ENCODE measurements at regions not wholly inside any gene's neighbourhood (a gene's known extent, or its start where the extent isn't known, plus 50 kb on each side); places are given as distances from the start of the nearest gene placed in this dataset.

DNA sequence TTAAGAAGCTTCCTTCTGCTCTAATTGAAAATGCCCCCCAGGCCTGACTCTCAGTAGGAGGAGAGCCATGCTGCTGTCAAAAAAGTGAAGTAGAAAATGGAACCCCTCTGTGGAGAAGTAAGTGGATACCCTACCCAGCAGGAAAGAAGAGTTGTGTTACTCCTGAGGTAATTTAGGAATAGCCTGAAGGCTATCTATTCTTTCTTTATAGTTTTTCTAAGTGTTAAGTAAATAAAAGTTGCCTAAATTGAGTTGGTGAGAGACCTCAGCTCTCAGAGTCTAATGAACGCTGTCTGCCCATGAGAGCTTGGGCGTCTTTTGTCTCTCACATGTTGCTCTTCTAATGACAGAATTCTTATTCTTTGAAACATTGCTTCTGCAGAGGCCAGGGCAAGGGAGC, 116.2 kb downstream of the NSUN3 start:
- no peak for DNase-seq (ENCODE audit: low spot score)

DNA sequence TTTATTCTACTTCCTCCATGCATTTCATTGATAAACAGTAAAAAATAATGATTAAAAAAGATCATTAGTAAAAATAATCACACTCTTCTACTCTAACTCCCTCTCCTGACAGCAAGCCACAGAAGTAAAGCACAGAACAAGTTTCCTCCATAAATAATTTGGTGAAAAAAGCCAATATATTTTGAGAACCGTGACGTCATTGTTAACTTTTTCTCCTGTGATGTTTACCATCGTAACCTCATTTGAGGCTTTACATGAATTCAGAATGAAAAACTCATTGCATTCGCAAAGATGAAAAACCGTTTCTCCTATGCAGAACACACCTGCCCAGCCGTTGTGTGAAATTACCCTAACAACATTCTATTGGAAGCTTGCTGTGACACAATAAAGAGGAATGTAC, 120.7 kb downstream of the NSUN3 start:
- no peak for DNase-seq (ENCODE audit: low spot score)

DNA sequence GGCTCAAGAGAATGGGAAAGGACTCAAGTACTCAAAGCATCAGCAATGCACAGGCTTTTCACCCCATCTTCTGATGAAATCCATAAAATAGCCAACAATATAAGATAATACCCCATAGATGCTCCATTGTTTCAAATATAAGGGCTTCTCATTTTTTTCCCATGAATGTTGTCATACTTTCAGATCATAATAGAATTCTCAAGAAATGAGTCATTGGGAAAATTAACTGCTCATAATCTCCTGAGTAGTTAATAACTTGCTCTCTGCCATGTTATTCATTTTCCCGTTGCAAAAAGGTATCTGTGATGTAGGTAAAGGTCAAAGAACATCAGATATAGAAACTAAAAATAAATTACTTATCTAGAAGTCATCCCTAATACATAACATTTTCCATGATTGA, 121.9 kb downstream of the NSUN3 start:
- no peak for DNase-seq (ENCODE audit: low spot score)

- DNase-seq (ENCODE audit: low spot score), result no peak
These were observed 122.9 kb downstream of the NSUN3 start for GRCh38 chr3:94185753-94186152.

DNA sequence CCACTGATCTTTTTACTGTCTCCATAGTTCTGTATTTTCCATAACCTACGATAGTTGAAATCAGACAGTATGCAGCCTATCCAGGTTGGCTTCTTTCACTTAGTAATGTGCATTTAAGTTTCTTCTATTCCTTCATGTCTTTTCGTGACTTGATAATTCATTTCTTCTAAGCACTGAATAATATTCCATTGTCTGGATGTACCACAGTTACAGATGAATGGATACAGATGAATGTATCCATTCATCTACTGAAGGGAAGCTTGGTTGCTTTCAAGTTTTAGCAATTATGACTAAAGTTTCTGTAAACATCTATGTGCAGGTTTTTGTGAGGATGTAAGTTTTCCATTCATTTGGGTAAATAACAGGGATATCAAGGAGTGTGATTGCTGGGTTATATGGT, 124.8 kb downstream of the NSUN3 start:
- DNase-seq (ENCODE audit: low spot score), result no peak

DNA sequence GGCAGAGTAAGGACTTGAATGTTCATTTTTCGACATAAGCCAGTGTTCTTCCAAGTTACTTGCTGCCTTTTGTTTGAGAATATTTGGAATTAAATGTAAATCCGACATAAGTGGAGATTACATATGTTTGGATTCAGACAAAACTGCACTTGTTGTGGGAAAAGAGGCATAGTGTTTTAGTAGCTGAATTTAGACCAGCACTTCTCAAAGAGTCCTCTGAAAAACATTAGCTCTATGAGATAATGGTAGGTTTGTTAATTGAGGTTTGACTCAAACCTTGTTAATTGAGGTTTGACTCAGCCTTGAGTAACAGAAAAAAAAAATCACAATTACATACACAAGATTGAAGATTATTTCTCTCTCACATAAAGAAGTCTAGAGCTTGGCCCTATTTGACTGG, 132.5 kb downstream of the NSUN3 start:
- DNase-seq (ENCODE audit: low spot score), result no peak

DNA sequence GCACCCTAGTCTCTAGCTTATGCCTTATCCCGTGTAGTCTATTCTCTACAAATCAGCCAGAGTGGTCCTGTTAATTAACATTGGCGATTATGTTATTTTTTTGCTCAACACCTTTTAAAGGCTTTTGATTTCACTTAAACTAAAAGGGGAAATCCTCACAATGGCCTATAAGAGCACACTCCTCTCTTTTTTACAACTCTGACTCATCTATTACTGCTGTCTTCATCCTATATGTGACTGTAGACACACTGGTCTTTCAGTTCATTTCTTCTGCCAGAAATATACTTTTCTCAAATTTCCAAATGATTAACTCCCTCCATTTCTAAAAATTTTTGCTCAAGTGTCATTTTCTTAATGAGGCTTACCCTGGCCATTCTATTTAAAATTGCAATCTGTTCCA, 143.4 kb downstream of the NSUN3 start:
- no peak for DNase-seq (ENCODE audit: low spot score)

- DNase-seq (ENCODE audit: low spot score), result no peak
These were observed 147.4 kb downstream of the NSUN3 start for GRCh38 chr3:94210256-94210655.

- no peak for DNase-seq (ENCODE audit: low spot score)
These were observed 154.5 kb downstream of the NSUN3 start for GRCh38 chr3:94217406-94217805.

DNA sequence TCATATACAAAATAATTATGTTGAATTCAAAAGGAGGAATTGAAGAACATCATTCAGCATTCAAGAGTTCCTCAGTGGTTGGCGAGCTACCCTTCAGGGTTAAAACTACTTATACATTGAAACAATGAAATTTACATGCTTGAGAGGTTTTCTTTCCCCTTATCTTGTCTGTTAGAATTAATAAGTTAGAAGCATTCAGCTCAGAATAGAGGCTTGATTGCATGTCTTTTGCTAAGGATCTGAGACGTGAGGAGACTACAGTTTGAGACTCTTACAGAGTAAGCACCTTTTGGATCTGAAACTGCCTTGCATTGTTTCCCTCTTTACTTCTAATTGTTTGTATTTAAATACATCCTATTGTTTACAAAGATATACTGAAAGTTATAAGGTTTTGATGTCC, 157.6 kb downstream of the NSUN3 start:
- no peak for DNase-seq (ENCODE audit: low spot score)

DNA sequence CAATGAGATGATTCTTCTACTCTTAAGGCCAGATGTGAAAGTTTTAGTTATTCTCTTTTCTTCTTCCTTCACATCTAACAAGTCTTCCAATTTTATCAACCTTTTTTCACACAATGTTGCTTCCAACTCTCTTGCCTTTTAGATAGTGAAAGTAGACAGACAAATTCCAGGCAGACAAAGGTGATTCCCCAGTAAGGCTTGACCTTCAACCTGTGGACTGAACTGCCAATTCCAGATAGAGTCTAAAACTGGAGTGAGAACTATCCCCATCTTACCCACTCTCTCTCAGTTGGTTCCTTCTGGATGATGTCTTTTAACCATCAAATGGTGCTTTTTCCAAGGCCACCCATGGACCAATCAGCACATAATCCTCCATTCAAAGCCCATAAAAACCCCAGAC, 159.0 kb downstream of the NSUN3 start:
- DNase-seq (ENCODE audit: low spot score), result no peak

DNA sequence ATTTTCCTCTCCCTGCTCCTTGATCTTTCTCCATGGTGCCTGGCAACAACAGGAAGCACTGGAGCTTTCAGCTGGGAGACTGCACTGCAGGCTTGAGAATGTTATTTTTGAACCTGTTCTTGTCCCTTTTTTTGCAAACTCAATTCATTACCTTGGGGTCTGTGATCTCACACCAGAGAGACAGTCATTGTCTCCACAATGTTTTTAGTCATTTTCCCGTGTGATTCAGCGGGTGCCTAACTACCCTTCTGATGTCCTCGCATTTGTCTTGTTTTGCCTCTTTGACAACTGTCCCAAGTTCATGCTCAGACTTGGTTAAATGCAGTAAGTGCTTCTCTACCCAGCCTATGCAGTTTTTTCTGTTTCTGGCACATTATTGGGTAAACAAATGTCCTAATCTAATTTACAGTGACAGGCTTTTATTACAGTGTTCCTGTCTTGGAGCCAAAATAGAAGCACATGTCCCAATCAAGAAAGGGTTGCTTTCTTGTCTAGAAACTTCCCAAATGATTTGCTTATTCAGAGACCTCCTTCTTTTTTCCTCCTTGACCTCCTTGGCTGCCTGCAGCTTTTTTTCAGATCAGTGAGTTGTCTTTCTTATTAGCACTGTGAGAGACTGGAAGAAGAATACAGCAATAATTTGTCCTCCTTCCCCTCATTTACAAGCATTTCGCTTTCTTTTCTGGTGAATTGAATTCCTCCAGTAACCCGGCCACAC, 162.4 kb downstream of the NSUN3 start:
- peak; percentile 34 for DNase-seq (ENCODE audit: low spot score)

DNA sequence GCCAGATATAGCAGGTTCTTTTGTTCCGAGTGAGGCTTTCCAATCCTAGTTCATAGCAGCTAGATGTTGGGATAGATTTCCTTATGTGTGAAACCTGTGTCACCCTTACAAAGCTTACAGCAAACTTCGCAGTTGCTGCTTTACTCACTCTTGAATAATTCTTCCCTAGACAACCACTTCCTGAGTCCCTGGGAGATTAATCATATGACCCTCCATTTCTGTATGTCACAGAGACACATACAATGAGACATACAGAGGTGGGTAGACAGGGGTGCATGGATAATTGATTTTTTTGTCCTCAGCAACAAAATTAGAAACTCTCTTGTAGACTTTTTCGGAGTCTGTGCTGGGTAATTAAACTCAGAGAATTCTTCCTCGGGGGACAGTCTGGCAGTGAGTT, 163.2 kb downstream of the NSUN3 start:
- DNase-seq (ENCODE audit: low spot score), result no peak

DNA sequence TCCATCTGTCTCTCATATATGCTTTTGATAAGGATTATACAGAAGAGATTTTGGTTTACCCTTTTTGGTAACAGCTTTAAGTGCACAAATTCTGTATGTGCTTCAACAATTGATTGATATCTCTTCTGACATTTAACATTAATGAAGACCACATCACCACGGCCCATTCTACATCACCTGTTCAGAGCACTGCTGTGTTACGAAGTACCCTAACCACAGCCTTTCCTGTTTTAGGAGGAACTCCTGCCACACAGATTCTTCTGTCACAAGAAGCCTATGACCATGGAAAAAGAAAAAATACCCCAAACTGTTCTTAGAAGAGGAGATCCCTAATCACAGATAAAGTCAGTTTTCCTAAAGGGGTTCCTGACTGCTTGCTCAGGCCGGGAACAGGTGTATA, 170.1 kb downstream of the NSUN3 start:
- no peak for DNase-seq (ENCODE audit: low spot score)

DNA sequence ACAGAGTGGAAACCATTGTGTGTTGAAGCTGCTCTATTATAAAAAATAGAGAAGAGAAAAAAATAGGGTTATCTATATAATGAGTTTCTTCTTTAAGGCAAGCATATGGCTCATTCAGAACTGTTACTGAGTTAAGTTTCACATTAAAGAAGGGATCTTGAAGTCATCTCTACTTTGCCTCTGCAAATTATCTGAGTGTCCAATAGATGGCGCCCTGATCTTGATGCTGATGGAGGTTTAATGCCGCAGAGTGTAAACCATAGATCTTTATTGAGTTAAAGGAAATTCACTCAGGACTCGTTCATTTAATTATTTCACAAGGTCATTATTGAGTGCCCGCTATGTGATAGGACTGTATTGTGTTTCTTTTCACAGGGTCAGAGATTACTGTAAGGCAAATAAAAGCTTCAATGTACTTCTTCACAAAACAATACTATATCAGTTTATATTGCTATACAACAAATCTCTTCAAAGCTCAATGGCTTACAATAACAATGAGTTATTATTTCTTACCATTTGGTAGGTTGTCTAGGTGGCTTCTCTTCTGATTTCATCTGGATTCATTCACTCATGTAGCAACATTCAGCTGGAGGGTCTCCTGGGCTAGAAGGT, 171.4 kb downstream of the NSUN3 start:
- DNase-seq (ENCODE audit: low spot score), result peak; percentile 58

- DNase-seq (ENCODE audit: low spot score), result no peak
These were observed 179.1 kb downstream of the NSUN3 start for GRCh38 chr3:94241986-94242385.

- peak; percentile 60 for DNase-seq (ENCODE audit: low spot score)
These were observed 183.3 kb downstream of the NSUN3 start for GRCh38 chr3:94246171-94246570.

- DNase-seq (ENCODE audit: low spot score), result no peak
These were observed 185.2 kb downstream of the NSUN3 start for GRCh38 chr3:94248042-94248441.

DNA sequence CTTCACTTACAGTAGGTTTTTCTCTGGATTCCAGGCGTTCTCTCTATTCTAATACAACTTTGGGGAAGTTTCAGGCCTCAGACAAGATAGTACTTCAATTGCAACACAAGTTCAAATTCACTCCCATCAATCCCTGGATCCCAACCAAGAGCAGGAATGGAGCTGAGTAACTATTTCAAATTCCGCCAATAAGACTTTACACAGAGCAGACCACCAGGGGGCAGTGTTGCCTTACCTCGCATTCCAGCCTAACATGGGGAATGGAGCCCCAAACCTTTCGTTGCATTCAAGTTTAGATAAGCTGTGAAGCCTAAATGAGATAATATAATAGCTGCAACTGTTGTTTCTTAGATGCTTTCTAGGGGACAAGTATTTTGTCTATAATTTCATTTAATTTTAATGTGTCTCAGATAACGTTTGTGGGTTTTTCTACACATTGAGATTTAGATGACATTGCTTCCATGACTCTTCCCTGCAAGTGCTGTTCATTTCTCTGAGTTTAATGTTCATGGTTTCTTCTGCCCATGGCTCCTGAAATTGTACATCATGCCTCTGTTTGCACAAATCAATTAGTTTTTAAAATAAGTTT, 186.7 kb downstream of the NSUN3 start:
- peak; percentile 55 for DNase-seq (ENCODE audit: low spot score)

- DNase-seq (ENCODE audit: low spot score), result no peak
These were observed 188.7 kb downstream of the NSUN3 start for GRCh38 chr3:94251566-94251965.

DNA sequence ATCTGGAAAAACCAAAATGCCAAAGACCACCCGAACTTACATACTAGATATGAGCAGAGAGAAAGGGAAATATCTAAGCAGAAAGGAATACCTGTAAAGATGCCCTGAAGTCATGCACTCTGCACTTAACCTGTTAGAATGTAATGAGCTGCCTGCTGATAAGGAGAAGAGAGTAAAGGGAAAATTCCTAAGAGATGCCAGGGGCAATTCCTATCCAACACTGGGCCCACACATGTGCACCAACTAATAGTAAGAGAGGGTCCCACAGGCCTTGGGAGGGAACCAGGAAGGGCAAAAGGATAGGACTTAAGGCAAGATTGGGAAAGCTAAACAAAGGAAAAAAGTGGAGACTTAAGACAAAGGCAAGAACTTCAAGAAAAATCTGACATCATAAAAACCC, 189.5 kb downstream of the NSUN3 start:
- DNase-seq (ENCODE audit: low spot score), result no peak

DNA sequence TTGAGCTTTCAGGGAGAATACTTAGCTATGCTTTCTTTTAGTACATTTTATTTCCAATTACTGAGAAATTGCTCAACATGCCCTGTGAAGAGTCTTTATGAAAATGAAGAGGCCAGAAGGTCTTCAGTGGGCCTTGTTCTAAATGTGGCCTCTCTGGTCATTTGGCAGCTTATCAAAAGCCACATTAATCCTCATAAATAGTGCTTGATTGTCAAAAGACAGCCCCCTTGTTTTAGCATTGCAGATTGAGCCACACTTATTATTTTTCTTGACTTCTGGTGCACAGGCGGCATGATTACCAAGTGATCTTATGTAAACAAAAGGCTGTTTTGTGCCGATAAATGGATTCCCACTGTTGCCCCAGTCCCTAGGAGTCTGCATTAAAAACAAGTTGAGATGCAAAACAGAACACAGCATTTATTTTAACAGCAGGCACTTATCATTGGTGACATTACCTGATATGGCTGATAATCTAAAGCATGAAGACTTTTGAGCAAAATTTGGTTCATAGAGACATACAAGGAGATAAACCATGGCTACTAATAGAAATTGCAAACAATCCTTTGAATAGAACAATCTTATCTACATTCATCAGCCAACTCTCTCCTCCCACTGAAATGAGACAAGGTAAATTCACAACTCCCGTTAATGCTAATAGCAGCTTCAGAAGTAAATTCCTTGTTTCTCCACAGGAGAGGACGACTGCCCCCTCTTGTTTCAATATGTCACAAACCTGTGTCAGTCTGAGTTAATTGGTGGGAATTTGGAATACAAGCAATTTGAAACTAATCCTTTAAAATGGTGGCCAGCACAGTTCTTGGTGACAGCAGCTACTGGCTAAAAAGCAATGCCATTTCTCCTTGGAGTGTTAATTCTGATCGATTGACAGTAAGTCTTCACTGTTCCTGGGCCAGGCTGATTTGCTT, 194.3 kb downstream of the NSUN3 start:
- DNase-seq (ENCODE audit: low spot score), result no peak

Measured in umbilical cord (tissue), 1 donor.